ENCODE measurements at regions not wholly inside any gene's neighbourhood (a gene's known extent, or its start where the extent isn't known, plus 50 kb on each side); places are given as distances from the start of the nearest gene placed in this dataset.
A peak's percentile ranks its signal among the peaks of the same experiment; 100 is the strongest.

- DNase-seq (ENCODE audit: insufficient read length, low spot score) (no peak), FAIRE-seq (no peak)
- TF ChIP-seq POLR2A (IDR thresholded peaks at IDR 0.05; ENCODE audit: low read depth, low read length): no peak
- TF ChIP-seq POLR2AphosphoS5 (IDR thresholded peaks at IDR 0.05; ENCODE audit: low read depth, low read length): no peak
- TF ChIP-seq PAX5 (IDR thresholded peaks at IDR 0.05; ENCODE audit: insufficient read depth, low read length, severe bottlenecking): no peak
- no peak for TF ChIP-seq POU2F2 (IDR thresholded peaks at IDR 0.05; ENCODE audit: low read depth, low read length)
- TF ChIP-seq SPI1 (IDR thresholded peaks at IDR 0.05; ENCODE audit: low read depth, low read length): no peak
- no peak for TF ChIP-seq TAF1 (IDR thresholded peaks at IDR 0.05; ENCODE audit: low read depth, low read length)
These were observed 518.0 kb upstream of the MEF2C start for GRCh38 chr5:89401012-89401411.

- DNase-seq (ENCODE audit: insufficient read length, low spot score): no peak
- FAIRE-seq: peak; percentile 61
- TF ChIP-seq PAX5 (IDR thresholded peaks at IDR 0.05; ENCODE audit: insufficient read depth, low read length, severe bottlenecking) (no peak), POLR2A (IDR thresholded peaks at IDR 0.05; ENCODE audit: low read depth, low read length) (no peak), POU2F2 (IDR thresholded peaks at IDR 0.05; ENCODE audit: low read depth, low read length) (no peak), POLR2AphosphoS5 (IDR thresholded peaks at IDR 0.05; ENCODE audit: low read depth, low read length) (no peak), SPI1 (IDR thresholded peaks at IDR 0.05; ENCODE audit: low read depth, low read length) (no peak), TAF1 (IDR thresholded peaks at IDR 0.05; ENCODE audit: low read depth, low read length) (no peak)
These were observed 516.6 kb upstream of the MEF2C start for GRCh38 chr5:89399548-89399947.

GRCh38 chr5:89397096-89397495 is 514.1 kb upstream of the MEF2C start:
- DNase-seq (ENCODE audit: insufficient read length, low spot score) (no peak), FAIRE-seq (peak; percentile 66)
- TF ChIP-seq POLR2AphosphoS5 (IDR thresholded peaks at IDR 0.05; ENCODE audit: low read depth, low read length) (no peak), POLR2A (IDR thresholded peaks at IDR 0.05; ENCODE audit: low read depth, low read length) (no peak), TAF1 (IDR thresholded peaks at IDR 0.05; ENCODE audit: low read depth, low read length) (no peak), SPI1 (IDR thresholded peaks at IDR 0.05; ENCODE audit: low read depth, low read length) (no peak), PAX5 (IDR thresholded peaks at IDR 0.05; ENCODE audit: insufficient read depth, low read length, severe bottlenecking) (no peak), POU2F2 (IDR thresholded peaks at IDR 0.05; ENCODE audit: low read depth, low read length) (no peak)

- FAIRE-seq (peak; percentile 89), DNase-seq (ENCODE audit: insufficient read length, low spot score) (no peak)
- peak; percentile 67 for TF ChIP-seq SPI1 (IDR thresholded peaks at IDR 0.05; ENCODE audit: low read depth, low read length)
- no peak for TF ChIP-seq TAF1 (IDR thresholded peaks at IDR 0.05; ENCODE audit: low read depth, low read length)
These were observed 513.4 kb upstream of the MEF2C start for GRCh38 chr5:89396278-89396954.

- TF ChIP-seq PAX5 (IDR thresholded peaks at IDR 0.05; ENCODE audit: insufficient read depth, low read length, severe bottlenecking) (no peak), POU2F2 (IDR thresholded peaks at IDR 0.05; ENCODE audit: low read depth, low read length) (no peak), SPI1 (IDR thresholded peaks at IDR 0.05; ENCODE audit: low read depth, low read length) (no peak), TAF1 (IDR thresholded peaks at IDR 0.05; ENCODE audit: low read depth, low read length) (no peak), POLR2A (IDR thresholded peaks at IDR 0.05; ENCODE audit: low read depth, low read length) (no peak), POLR2AphosphoS5 (IDR thresholded peaks at IDR 0.05; ENCODE audit: low read depth, low read length) (no peak)
- peak; percentile 38 for FAIRE-seq
- no peak for DNase-seq (ENCODE audit: insufficient read length, low spot score)
These were observed 512.1 kb upstream of the MEF2C start for GRCh38 chr5:89395111-89395510.

- FAIRE-seq (no peak), DNase-seq (ENCODE audit: insufficient read length, low spot score) (no peak)
- TF ChIP-seq POU2F2 (IDR thresholded peaks at IDR 0.05; ENCODE audit: low read depth, low read length) (no peak), SPI1 (IDR thresholded peaks at IDR 0.05; ENCODE audit: low read depth, low read length) (no peak), TAF1 (IDR thresholded peaks at IDR 0.05; ENCODE audit: low read depth, low read length) (no peak), PAX5 (IDR thresholded peaks at IDR 0.05; ENCODE audit: insufficient read depth, low read length, severe bottlenecking) (no peak), POLR2A (IDR thresholded peaks at IDR 0.05; ENCODE audit: low read depth, low read length) (no peak), POLR2AphosphoS5 (IDR thresholded peaks at IDR 0.05; ENCODE audit: low read depth, low read length) (no peak)
These were observed 505.9 kb upstream of the MEF2C start for GRCh38 chr5:89388872-89389271.

GRCh38 chr5:89384391-89384790 is 501.4 kb upstream of the MEF2C start:
- DNase-seq (ENCODE audit: insufficient read length, low spot score): no peak
- no peak for FAIRE-seq
- TF ChIP-seq PAX5 (IDR thresholded peaks at IDR 0.05; ENCODE audit: insufficient read depth, low read length, severe bottlenecking): no peak

- DNase-seq (ENCODE audit: insufficient read length, low spot score) (no peak), FAIRE-seq (no peak)
- no peak for TF ChIP-seq SPI1 (IDR thresholded peaks at IDR 0.05; ENCODE audit: low read depth, low read length)
- TF ChIP-seq PAX5 (IDR thresholded peaks at IDR 0.05; ENCODE audit: insufficient read depth, low read length, severe bottlenecking): no peak
- TF ChIP-seq POU2F2 (IDR thresholded peaks at IDR 0.05; ENCODE audit: low read depth, low read length): no peak
- no peak for TF ChIP-seq POLR2AphosphoS5 (IDR thresholded peaks at IDR 0.05; ENCODE audit: low read depth, low read length)
- no peak for TF ChIP-seq POLR2A (IDR thresholded peaks at IDR 0.05; ENCODE audit: low read depth, low read length)
- no peak for TF ChIP-seq TAF1 (IDR thresholded peaks at IDR 0.05; ENCODE audit: low read depth, low read length)
These were observed 497.7 kb upstream of the MEF2C start for GRCh38 chr5:89380635-89381034.

GRCh38 chr5:89377767-89378455 is 494.9 kb upstream of the MEF2C start:
- no peak for TF ChIP-seq POLR2AphosphoS5 (IDR thresholded peaks at IDR 0.05; ENCODE audit: low read depth, low read length)
- no peak for DNase-seq (ENCODE audit: insufficient read length, low spot score)
- no peak for FAIRE-seq

- FAIRE-seq: peak; percentile 9
- TF ChIP-seq PAX5 (IDR thresholded peaks at IDR 0.05; ENCODE audit: insufficient read depth, low read length, severe bottlenecking) (no peak), SPI1 (IDR thresholded peaks at IDR 0.05; ENCODE audit: low read depth, low read length) (no peak), POLR2A (IDR thresholded peaks at IDR 0.05; ENCODE audit: low read depth, low read length) (no peak), POU2F2 (IDR thresholded peaks at IDR 0.05; ENCODE audit: low read depth, low read length) (no peak), TAF1 (IDR thresholded peaks at IDR 0.05; ENCODE audit: low read depth, low read length) (no peak), POLR2AphosphoS5 (IDR thresholded peaks at IDR 0.05; ENCODE audit: low read depth, low read length) (no peak)
- no peak for DNase-seq (ENCODE audit: insufficient read length, low spot score)
These were observed 492.0 kb upstream of the MEF2C start for GRCh38 chr5:89374818-89375521.
